BLaER1 (cell line): ENCODE measurements at regions not wholly inside any gene's neighbourhood (a gene's known extent, or its start where the extent isn't known, plus 50 kb on each side); places are given as distances from the start of the nearest gene placed in this dataset.
A peak's percentile ranks its signal among the peaks of the same experiment; 100 is the strongest.
"Not testable (repeated sequence)": the region's sequence is repeated elsewhere in the genome, so short reads cannot be mapped to it uniquely, and the experiment has no call there.

Source experiments
- H3K27ac ChIP-seq: shearing (Covaris generic); formaldehyde crosslinking; 2 replicates; pipeline ENCODE4 v1.8.1; 2022
- H3K27me3 ChIP-seq: shearing (Covaris generic); formaldehyde crosslinking; 2 replicates; pipeline ENCODE4 v1.8.1; 2022
- H3K36me3 ChIP-seq: shearing (Covaris generic); formaldehyde crosslinking; 2 replicates; pipeline ENCODE4 v1.8.1; 2022
- H3K4me1 ChIP-seq: shearing (Covaris generic); formaldehyde crosslinking; 2 replicates; pipeline ENCODE4 v1.8.1; 2022
- H3K4me2 ChIP-seq: shearing (Covaris generic); formaldehyde crosslinking; 2 replicates; pipeline ENCODE4 v1.8.1; 2022
- H3K4me3 ChIP-seq: shearing (Covaris generic); formaldehyde crosslinking; 2 replicates; pipeline ENCODE4 v1.8.1; 2022
- H3K9ac ChIP-seq: shearing (Covaris generic); formaldehyde crosslinking; 2 replicates; pipeline ENCODE4 v1.8.1; 2022
- H3K9me3 ChIP-seq: shearing (Covaris generic); formaldehyde crosslinking; 2 replicates; pipeline ENCODE4 v1.8.1; 2022
- H4K20me1 ChIP-seq: shearing (Covaris generic); formaldehyde crosslinking; 2 replicates; pipeline ENCODE4 v1.8.1; 2022
- Cebpa-rat ChIP-seq: shearing (Covaris generic); IDR thresholded peaks from 2 replicates; pipeline ENCODE4 v1.8.1; 2022

- Histone ChIP-seq H3K4me2 (no peak overlapping the region), H3K4me3 (no peak overlapping the region), H4K20me1 (no peaks in the 10 kb centered on the region), H3K9ac (no peak overlapping the region), H3K36me3 (no peaks in the 10 kb centered on the region), H3K9me3 (no peaks in the 10 kb centered on the region), H3K4me1 (no peaks in the 10 kb centered on the region), H3K27ac (no peak overlapping the region), H3K27me3 (no peaks in the 10 kb centered on the region)
- no peak for TF ChIP-seq Cebpa-rat
Measured at GRCh38 chr15:81829918-81830317, 215.9 kb downstream of the MEX3B start.

- Histone ChIP-seq H3K27ac (no peak overlapping the region), H3K9ac (no peak overlapping the region), H4K20me1 (no peaks in the 10 kb centered on the region), H3K9me3 (no peaks in the 10 kb centered on the region), H3K4me1 (no peaks in the 10 kb centered on the region), H3K27me3 (no peaks in the 10 kb centered on the region), H3K36me3 (no peaks in the 10 kb centered on the region), H3K4me3 (no peak overlapping the region), H3K4me2 (no peak overlapping the region)
- no peak for TF ChIP-seq Cebpa-rat
Measured at GRCh38 chr15:81828135-81828534, 217.7 kb downstream of the MEX3B start.

GRCh38 chr15:81825136-81825535 is 220.7 kb downstream of the MEX3B start:
- H3K27me3 ChIP-seq, result no peaks in the 10 kb centered on the region
- no peak overlapping the region for H3K4me3 ChIP-seq
- no peaks in the 10 kb centered on the region for H3K9me3 ChIP-seq
- no peaks in the 10 kb centered on the region for H4K20me1 ChIP-seq
- no peak for TF ChIP-seq Cebpa-rat
- no peaks in the 10 kb centered on the region for H3K36me3 ChIP-seq
- H3K4me2 ChIP-seq, result no peak overlapping the region
- H3K27ac ChIP-seq, result no peak overlapping the region
- no peaks in the 10 kb centered on the region for H3K4me1 ChIP-seq
- no peak overlapping the region for H3K9ac ChIP-seq

GRCh38 chr15:81822587-81822986 is 223.2 kb downstream of the MEX3B start:
- H3K4me2 ChIP-seq, H3K4me3 ChIP-seq, H4K20me1 ChIP-seq, H3K36me3 ChIP-seq, H3K9me3 ChIP-seq, H3K27ac ChIP-seq, H3K27me3 ChIP-seq, H3K4me1 ChIP-seq, H3K9ac ChIP-seq: not testable (repeated sequence)

- Histone ChIP-seq H3K27me3 (no peaks in the 10 kb centered on the region), H4K20me1 (no peaks in the 10 kb centered on the region), H3K27ac (no peak overlapping the region), H3K9ac (no peak overlapping the region), H3K4me1 (no peaks in the 10 kb centered on the region), H3K36me3 (no peaks in the 10 kb centered on the region), H3K4me2 (no peak overlapping the region), H3K4me3 (no peak overlapping the region), H3K9me3 (no peaks in the 10 kb centered on the region)
- no peak for TF ChIP-seq Cebpa-rat
Measured at GRCh38 chr15:81819924-81820635, 225.7 kb downstream of the MEX3B start.

- Histone ChIP-seq H3K9me3 (no peaks in the 10 kb centered on the region), H3K4me1 (peaks cover under 1% of the 10 kb centered on the region; the same call in 1 of the 2 replicates), H3K4me2 (no peak overlapping the region), H3K36me3 (no peaks in the 10 kb centered on the region), H3K4me3 (no peak overlapping the region), H3K9ac (no peak overlapping the region), H3K27me3 (no peaks in the 10 kb centered on the region), H3K27ac (no peak overlapping the region), H4K20me1 (no peaks in the 10 kb centered on the region)
- no peak for TF ChIP-seq Cebpa-rat
Measured at GRCh38 chr15:81814882-81815455, 230.8 kb downstream of the MEX3B start.

- H3K9me3 ChIP-seq, result no peaks in the 10 kb centered on the region
- no peaks in the 10 kb centered on the region for H3K36me3 ChIP-seq
- H3K9ac ChIP-seq, result no peak overlapping the region
- no peaks in the 10 kb centered on the region for H4K20me1 ChIP-seq
- H3K4me3 ChIP-seq, result no peak overlapping the region
- peaks cover 7% of the 10 kb centered on the region; the same call in 1 of the 2 replicates for H3K4me1 ChIP-seq
- H3K4me2 ChIP-seq, result no peak overlapping the region
- H3K27me3 ChIP-seq, result no peaks in the 10 kb centered on the region
- no peak for TF ChIP-seq Cebpa-rat
- H3K27ac ChIP-seq, result no peak overlapping the region
Measured at GRCh38 chr15:81813215-81813614, 232.6 kb downstream of the MEX3B start.

- peaks cover 7% of the 10 kb centered on the region; the same call in 1 of the 2 replicates for H3K4me1 ChIP-seq
- H3K27me3 ChIP-seq, result no peaks in the 10 kb centered on the region
- H3K9ac ChIP-seq, result no peak overlapping the region
- no peak overlapping the region for H3K27ac ChIP-seq
- no peak overlapping the region for H3K4me3 ChIP-seq
- no peaks in the 10 kb centered on the region for H3K9me3 ChIP-seq
- H3K36me3 ChIP-seq, result no peaks in the 10 kb centered on the region
- H4K20me1 ChIP-seq, result no peaks in the 10 kb centered on the region
- TF ChIP-seq Cebpa-rat, result no peak
- H3K4me2 ChIP-seq, result no peak overlapping the region
Measured at GRCh38 chr15:81812456-81812855, 233.4 kb downstream of the MEX3B start.

- Histone ChIP-seq H3K27ac (no peak overlapping the region), H3K9me3 (no peaks in the 10 kb centered on the region), H3K4me1 (peaks cover 7% of the 10 kb centered on the region; the same call in 1 of the 2 replicates), H3K36me3 (no peaks in the 10 kb centered on the region), H3K4me3 (no peak overlapping the region), H3K9ac (no peak overlapping the region), H3K4me2 (no peak overlapping the region), H3K27me3 (no peaks in the 10 kb centered on the region), H4K20me1 (no peaks in the 10 kb centered on the region)
- TF ChIP-seq Cebpa-rat, result no peak
Measured at GRCh38 chr15:81811736-81812135, 234.1 kb downstream of the MEX3B start.

- Histone ChIP-seq H3K4me1 (peaks cover 7% of the 10 kb centered on the region; the same call in 1 of the 2 replicates), H3K4me2 (0 out of 2 replicates have a peak overlapping the region, but pooled peaks have one; percentile 10), H3K36me3 (no peaks in the 10 kb centered on the region), H3K27me3 (no peaks in the 10 kb centered on the region), H4K20me1 (no peaks in the 10 kb centered on the region), H3K9ac (no peak overlapping the region), H3K9me3 (no peaks in the 10 kb centered on the region), H3K27ac (no peak overlapping the region), H3K4me3 (no peak overlapping the region)
- TF ChIP-seq Cebpa-rat, result no peak
Measured at GRCh38 chr15:81809543-81809942, 236.3 kb downstream of the MEX3B start.
